Germinal center (tissue), 1 donor: ENCODE measurements at regions not wholly inside any gene's neighbourhood (a gene's known extent, or its start where the extent isn't known, plus 50 kb on each side); places are given as distances from the start of the nearest gene placed in this dataset.
"Not testable (repeated sequence)": the region's sequence is repeated elsewhere in the genome, so short reads cannot be mapped to it uniquely, and the experiment has no call there.

Source experiments
- DNase-seq: peaks from one replicate; pipeline ENCODE4 v3.0.0; 2012; ENCODE audit warnings: mixed read lengths, low spot score

GRCh38 chr3:23100106-23100505, 103.0 kb upstream of the UBE2E2 start:
- DNase-seq, result no peak

- DNase-seq, result no peak
These were observed 99.4 kb upstream of the UBE2E2 start for GRCh38 chr3:23103764-23104163.

- DNase-seq, result no peak
These were observed 98.1 kb upstream of the UBE2E2 start for GRCh38 chr3:23105048-23105447.

DNA sequence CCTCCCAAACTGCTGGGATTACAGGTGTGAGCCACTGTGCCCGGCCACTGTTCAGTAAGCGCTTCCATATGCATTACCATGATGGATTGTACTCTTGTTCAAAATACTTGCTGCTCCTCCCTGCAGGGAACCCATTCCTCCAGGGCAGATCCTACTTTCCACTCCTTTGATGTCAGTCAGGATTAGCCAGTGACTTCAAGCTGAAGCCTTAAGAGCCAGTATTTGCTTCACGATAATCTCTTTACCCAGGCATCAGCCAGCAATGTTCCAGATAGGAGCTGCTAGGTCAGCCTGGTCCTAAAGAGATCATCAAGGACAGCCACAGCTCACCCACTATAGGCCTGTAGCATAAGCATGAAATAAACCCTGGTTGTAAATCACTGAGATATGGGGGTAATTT, 96.5 kb upstream of the UBE2E2 start:
- no peak for DNase-seq

DNA sequence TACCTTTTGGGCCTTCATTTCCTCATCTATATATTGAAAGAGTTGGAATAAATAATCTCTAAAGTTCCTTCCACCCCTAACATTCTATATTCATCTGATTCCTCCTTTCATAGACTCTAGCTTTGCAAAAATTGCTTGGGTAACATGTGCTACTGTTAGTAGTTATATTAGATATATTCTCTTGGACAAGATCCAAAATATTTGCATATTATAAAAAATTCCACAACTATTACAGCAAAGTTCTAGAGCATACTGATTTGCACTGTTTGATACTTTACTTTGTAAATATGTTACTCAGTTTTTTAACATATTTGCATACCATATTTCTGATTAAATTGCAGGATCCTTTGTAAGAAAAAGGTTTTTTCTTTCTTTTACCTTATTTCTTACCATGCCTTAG, 95.9 kb upstream of the UBE2E2 start:
- DNase-seq, result no peak

GRCh38 chr3:23108451-23109057, 94.6 kb upstream of the UBE2E2 start:
- no peak for DNase-seq

DNA sequence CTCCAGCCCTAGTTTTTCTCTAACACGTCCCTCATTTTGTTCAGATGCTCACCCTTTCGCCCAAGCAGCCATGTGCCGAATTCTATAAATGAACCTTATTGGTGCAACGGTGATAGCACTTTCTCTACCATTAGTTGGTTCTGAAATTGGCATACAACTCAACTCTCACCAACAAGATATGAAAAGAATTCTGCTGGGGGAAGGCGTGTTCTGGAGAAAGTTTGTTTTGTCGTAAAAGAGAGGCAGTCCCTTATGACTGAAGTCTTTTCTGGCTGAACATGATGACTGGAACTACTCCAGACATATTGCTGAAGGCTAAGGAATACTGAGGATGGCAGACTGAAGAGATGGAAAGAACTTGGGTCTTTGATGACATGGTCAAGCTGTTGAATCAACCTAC, 91.8 kb upstream of the UBE2E2 start:
- no peak for DNase-seq

GRCh38 chr3:23111797-23112196, 91.3 kb upstream of the UBE2E2 start:
- DNase-seq, result no peak

- DNase-seq, result no peak
These were observed 90.6 kb upstream of the UBE2E2 start for GRCh38 chr3:23112491-23112890.

GRCh38 chr3:23113455-23114171, 89.5 kb upstream of the UBE2E2 start:
- DNase-seq, result peak; percentile 8

DNA sequence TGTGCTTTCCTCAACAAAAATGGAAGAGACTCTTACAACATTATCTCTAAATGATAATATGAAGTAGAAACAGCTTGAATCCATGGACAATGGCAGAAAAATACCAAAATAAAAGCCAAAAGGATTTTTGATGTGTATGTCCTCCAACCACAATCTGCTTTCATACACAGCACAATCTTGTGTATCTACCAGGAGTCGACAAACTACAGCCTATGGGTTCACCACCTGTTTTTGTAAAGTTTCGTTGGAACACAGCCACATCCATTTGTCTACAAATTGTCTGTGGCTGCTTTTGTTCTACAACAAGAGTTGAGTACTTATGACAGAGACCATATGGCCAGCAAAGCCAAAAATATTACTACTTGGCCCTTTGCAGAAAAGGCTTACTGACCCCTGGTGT, 88.7 kb upstream of the UBE2E2 start:
- no peak for DNase-seq

- peak; percentile 12 for DNase-seq
These were observed 87.8 kb upstream of the UBE2E2 start for GRCh38 chr3:23115171-23115877.

DNA sequence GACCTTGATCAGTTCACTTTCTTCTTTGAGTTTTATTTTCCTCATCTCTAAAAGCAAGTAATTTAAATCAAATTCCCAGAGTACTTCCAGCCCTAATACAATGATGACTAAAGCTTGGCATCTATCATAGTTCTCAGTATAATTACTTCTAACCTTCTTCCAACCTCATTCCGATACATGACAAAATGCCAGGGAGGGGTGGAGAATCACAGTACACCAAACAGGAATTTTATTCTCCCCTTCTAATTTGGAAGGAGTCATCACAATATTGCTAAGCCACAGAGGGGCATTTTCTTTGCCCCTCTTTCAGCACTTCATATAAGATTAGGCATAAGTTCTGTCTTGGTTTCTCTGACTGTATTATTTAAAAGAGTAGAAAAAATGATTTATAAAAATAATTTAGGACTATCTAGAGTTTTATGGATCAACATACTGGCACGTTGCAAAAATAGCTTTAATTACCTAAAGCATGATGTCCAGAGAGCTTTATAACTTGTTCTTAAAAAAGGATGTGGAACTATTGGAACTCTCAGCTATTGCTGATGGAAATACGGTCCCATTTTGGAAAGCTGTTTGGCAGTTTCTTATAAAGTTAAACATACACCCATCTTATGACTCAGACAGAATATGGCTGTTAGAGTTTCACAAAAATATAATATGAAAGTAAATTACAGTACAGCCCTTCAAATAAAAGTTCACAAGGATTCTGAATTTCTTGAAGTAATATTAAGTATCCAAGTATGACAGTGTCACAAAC, 86.9 kb upstream of the UBE2E2 start:
- DNase-seq, result no peak

- DNase-seq, result no peak
These were observed 85.3 kb upstream of the UBE2E2 start for GRCh38 chr3:23117856-23118255.

DNA sequence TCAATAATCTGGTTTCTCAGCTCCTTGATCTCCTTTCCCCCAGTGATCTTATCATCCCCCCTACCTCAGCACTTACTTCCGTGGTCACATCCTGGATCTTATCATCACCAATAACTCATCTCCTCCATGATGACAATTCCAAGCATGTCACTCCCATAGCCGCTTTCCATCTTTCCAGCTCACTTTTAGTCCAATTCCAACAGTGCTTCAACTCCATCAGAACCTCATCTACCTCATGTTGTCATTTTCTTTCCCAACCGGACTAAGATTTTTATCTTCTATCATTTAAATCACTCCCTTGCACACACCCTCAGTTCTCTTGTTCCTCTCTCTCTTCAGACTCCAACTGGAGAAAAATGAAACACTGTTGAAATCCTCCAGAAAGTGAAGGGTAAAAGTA, 75.9 kb upstream of the UBE2E2 start:
- DNase-seq, result no peak

GRCh38 chr3:23128655-23129054, 74.5 kb upstream of the UBE2E2 start:
- DNase-seq, result no peak

GRCh38 chr3:23129117-23129516, 74.0 kb upstream of the UBE2E2 start:
- DNase-seq, result no peak

- no peak for DNase-seq
These were observed 73.3 kb upstream of the UBE2E2 start for GRCh38 chr3:23129817-23130216.

- no peak for DNase-seq
These were observed 72.7 kb upstream of the UBE2E2 start for GRCh38 chr3:23130406-23130805.

DNA sequence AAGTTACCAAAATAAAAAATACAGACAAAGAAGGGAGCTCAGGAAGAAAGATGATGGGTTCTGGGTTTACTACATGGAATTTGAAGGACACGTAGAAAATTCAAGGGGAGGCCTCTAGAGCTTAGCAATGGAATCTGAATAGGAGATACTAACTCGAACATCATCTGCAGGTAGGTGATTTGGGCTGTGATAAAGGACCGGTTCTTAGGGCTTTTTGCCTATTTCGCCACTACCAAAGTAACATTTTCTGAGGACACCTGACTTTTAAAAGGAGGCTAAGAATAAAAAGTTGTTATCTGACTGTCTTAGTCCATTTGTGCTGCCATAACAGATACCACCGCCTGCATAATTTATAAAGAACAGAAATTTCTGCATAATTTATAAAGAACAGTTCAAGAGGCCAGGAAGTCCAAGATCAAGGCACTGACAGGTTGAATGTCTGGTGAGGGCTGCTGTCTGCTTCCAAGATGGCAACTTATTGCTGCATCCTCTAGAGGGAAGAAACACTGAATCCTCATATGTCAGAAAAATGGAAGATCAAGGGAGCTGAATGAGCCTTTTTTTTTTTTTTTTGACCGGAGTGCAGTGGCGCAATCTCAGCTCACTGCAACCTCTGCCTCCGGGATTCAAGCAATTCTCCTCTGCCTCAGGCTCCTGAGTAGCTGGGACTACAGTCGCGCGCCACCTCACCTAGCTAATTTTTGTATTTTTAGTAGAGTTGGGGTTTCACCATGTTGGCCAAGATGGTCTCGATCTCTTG, 67.9 kb upstream of the UBE2E2 start:
- no peak for DNase-seq

- no peak for DNase-seq
These were observed 67.1 kb upstream of the UBE2E2 start for GRCh38 chr3:23136054-23136453.

DNA sequence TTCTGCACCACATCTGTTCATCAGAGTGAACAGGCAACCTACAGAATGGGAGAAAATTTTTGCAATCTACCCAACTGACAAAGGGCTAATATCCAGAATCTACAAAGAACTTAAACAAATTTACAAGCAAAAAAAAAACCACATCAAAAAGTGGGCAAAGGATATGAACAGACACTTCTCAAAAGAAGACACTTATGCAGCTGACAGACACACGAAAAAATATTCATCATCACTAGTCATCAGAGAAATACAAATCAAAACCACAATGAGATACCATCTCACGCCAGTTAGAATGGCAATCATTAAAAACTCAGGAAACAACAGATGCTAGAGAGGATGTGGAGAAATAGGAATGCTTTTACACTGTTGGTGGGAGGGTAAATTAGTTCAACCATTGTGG, 59.1 kb upstream of the UBE2E2 start:
- DNase-seq, result not testable (repeated sequence)
